IPS-20b (cell line): ENCODE measurements at regions not wholly inside any gene's neighbourhood (a gene's known extent, or its start where the extent isn't known, plus 50 kb on each side); places are given as distances from the start of the nearest gene placed in this dataset.

Experiments
- H3K27ac ChIP-seq: one replicate; pipeline ENCODE4 v1.5.1; 2013; ENCODE audit warnings: low read length
- H3K27me3 ChIP-seq: 2 replicates; pipeline ENCODE4 v1.6.1; 2013; ENCODE audit warnings: mild to moderate bottlenecking, low read length, inconsistent platforms; ENCODE audit not compliant: insufficient read depth
- H3K36me3 ChIP-seq: 2 replicates; pipeline ENCODE4 v1.6.1; 2013; ENCODE audit warnings: low read depth, mild to moderate bottlenecking, inconsistent platforms, low read length, moderate library complexity; ENCODE audit not compliant: insufficient read depth
- H3K4me1 ChIP-seq: 2 replicates; pipeline ENCODE4 v1.6.1; 2013; ENCODE audit warnings: mild to moderate bottlenecking, control low read depth, inconsistent platforms, low read length, moderate library complexity; ENCODE audit not compliant: insufficient read depth
- H3K4me3 ChIP-seq: 2 replicates; pipeline ENCODE4 v1.5.1; 2013; ENCODE audit warnings: mild to moderate bottlenecking, low read length, inconsistent platforms
- H3K9ac ChIP-seq: 2 replicates; pipeline ENCODE4 v1.6.1; 2013; ENCODE audit warnings: low read depth, mild to moderate bottlenecking, inconsistent platforms, low read length, moderate library complexity
- H3K9me3 ChIP-seq: 2 replicates; pipeline ENCODE4 v1.6.1; 2013; ENCODE audit warnings: mild to moderate bottlenecking, low read depth, low read length, inconsistent platforms; ENCODE audit not compliant: insufficient read depth

DNA sequence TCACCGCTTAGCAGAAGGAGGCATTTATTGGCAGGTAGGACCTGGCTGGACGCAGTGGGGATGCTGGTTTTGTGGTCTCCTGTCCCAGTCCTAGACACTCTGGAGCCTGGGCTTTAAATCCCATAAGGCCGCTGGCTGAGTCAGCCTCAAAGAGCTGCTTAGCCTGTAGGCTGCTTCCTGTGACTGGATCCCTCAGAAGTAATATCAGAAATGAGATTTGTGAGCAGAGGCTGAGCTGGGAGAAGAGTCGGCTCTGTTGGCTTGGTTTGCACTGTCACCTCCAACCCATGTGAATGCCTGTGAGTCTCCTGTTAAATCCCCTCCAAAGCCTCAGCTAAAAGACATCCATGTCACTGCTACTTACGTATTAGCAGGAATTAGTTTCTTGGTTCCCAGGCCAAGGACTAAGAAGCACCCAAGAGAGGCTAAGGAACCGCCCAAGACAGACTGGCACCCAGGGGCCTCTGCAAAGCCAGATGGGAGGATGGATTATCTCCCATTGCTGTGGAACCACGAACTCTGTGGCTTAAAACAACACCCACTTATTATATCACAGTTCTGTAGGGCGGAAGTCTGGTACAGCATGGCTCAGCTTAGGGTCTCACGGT is 289.4 kb downstream of the CDC5L start:
- H3K27ac ChIP-seq, result no peak overlapping the region

DNA sequence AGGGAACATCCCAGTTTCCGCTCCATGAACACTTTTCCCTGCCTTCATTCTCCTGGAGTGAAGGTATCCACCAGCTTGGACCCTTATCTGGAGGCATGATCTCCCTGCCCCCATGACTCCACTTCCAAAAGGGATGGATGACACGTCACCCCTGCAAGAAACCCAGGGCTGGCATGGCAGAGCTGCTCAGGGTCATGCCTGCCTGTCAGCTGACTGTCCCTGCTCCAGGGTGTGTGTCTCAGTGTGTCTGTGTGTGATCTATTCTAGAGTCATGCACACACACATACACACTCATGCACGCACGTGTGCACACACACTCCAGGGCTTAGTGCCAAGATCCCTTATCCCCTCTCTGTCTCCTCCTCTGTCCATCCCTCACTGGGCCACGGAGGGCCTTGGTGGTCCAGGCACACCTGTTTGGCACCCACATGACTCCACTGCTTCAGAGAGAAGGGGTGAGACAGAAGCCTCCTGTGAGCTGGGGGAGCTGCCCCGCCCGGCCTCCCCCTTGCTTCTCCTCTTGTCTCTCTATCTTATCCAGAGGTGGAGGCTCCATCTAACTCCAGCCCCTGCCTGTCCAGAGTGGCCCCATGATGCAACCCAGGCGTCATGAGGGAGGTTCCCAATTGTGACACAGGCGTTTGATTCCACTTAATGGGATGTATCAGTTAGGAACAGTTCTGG is 290.9 kb downstream of the CDC5L start:
- no peak overlapping the region for H3K4me3 ChIP-seq
- no peak overlapping the region for H3K27ac ChIP-seq
- no peaks in the 10 kb centered on the region for H3K27me3 ChIP-seq
- no peaks in the 10 kb centered on the region for H3K4me1 ChIP-seq
- H3K36me3 ChIP-seq, result no peaks in the 10 kb centered on the region
- H3K9ac ChIP-seq, result no peak overlapping the region
- no peaks in the 10 kb centered on the region for H3K9me3 ChIP-seq

More for the DNA sequence above, 289.4 kb downstream of the CDC5L start:
- Histone ChIP-seq H3K9ac (no peak overlapping the region), H3K9me3 (no peaks in the 10 kb centered on the region), H3K27me3 (no peaks in the 10 kb centered on the region), H3K4me1 (peaks cover 15% of the 10 kb centered on the region), H3K36me3 (no peaks in the 10 kb centered on the region), H3K4me3 (no peak overlapping the region)

DNA sequence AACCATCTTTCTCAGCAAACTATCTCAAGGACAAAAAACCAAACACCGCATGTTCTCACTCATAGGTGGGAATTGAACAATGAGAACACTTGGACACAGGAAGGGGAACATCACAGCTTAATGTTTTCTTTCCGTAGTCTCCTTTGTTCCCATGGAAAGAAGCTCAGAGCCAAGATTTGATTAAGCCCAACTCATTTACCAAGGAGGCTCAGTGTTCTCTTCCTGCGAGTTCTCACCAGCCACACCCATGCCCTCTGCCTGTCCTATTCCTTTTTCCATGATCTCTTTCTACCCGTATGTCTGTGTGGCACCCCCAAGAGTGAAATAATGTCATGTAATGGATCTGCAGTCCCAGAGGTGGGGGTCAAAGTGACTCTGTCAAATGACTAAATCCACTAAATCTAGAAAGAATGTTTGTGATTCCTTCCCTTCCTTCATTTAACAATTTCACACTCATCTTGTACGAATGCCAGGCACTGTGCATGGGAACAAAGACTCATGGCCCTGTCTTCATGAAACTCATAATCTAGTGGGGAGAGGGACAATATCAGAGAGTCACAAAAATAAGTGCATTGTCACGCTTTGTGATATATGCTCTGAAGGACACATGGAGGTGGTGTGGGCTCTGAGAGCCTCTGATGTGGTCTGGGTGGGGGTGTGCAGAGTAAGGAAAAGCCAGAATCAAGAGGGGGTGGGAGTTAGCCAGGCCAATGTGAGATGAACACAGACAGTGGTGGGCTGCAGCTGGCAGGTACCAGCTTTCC is 292.1 kb downstream of the CDC5L start:
- H3K9ac ChIP-seq, result no peak overlapping the region
- no peaks in the 10 kb centered on the region for H3K36me3 ChIP-seq
- no peak overlapping the region for H3K27ac ChIP-seq
- H3K4me3 ChIP-seq, result no peak overlapping the region
- H3K27me3 ChIP-seq, result no peaks in the 10 kb centered on the region
- H3K4me1 ChIP-seq, result no peaks in the 10 kb centered on the region
- no peaks in the 10 kb centered on the region for H3K9me3 ChIP-seq

DNA sequence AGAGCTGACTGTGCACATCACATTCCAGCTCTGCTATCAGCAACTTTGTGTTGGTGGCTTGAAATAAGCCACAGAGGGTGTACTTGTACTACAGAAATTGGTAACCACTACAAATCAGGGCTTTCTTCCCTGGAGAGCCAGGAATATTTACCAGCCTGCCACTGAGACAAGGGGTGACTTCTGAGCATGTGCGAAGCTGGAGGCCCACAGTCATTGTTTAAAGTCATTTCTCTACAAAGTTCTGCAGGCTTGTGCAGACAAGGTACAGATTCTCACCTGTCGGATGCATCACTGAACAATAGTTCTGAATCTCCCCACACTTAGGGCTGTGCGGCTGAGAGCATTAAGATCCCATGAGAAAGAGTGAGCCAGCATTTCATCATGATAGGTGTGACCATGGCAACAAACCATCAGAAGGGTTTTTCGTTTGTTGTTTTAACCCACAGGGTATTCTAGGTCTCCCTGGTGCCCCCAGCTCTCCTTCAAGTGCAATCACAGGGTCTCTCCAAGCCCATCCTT is 292.8 kb downstream of the CDC5L start:
- no peaks in the 10 kb centered on the region for H3K27me3 ChIP-seq
- no peak overlapping the region for H3K4me3 ChIP-seq
- H3K27ac ChIP-seq, result no peak overlapping the region
- no peaks in the 10 kb centered on the region for H3K9me3 ChIP-seq
- H3K9ac ChIP-seq, result no peak overlapping the region
- no peaks in the 10 kb centered on the region for H3K36me3 ChIP-seq
- no peaks in the 10 kb centered on the region for H3K4me1 ChIP-seq

GRCh38 chr6:44681761-44682160 is 294.3 kb downstream of the CDC5L start:
- no peaks in the 10 kb centered on the region for H3K36me3 ChIP-seq
- H3K9ac ChIP-seq, result no peak overlapping the region
- no peak overlapping the region for H3K4me3 ChIP-seq
- H3K4me1 ChIP-seq, result no peaks in the 10 kb centered on the region
- H3K9me3 ChIP-seq, result no peaks in the 10 kb centered on the region
- H3K27me3 ChIP-seq, result no peaks in the 10 kb centered on the region
- no peak overlapping the region for H3K27ac ChIP-seq

DNA sequence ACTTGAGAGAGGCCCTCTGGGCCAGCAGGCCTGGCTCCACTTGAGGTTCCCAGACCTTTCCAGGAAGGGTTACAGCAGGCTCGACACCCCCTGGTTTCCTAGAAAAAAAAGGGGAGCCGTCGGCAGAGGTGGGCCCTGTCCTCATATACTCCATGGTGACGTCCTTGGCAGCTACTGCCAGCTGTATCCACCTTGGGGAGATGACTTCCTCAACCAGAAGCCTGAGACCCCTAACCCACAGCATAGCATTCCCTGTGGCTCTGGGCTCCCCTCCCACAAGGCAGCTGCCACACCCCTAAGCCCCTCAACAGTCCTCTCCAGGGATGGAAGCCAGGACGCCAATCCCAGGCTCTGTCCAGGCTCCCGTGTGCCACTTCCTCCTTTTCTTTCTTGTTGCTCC is 294.8 kb downstream of the CDC5L start:
- no peaks in the 10 kb centered on the region for H3K27me3 ChIP-seq
- no peak overlapping the region for H3K9ac ChIP-seq
- no peak overlapping the region for H3K4me3 ChIP-seq
- H3K4me1 ChIP-seq, result no peaks in the 10 kb centered on the region
- H3K27ac ChIP-seq, result no peak overlapping the region
- H3K36me3 ChIP-seq, result no peaks in the 10 kb centered on the region
- no peaks in the 10 kb centered on the region for H3K9me3 ChIP-seq

DNA sequence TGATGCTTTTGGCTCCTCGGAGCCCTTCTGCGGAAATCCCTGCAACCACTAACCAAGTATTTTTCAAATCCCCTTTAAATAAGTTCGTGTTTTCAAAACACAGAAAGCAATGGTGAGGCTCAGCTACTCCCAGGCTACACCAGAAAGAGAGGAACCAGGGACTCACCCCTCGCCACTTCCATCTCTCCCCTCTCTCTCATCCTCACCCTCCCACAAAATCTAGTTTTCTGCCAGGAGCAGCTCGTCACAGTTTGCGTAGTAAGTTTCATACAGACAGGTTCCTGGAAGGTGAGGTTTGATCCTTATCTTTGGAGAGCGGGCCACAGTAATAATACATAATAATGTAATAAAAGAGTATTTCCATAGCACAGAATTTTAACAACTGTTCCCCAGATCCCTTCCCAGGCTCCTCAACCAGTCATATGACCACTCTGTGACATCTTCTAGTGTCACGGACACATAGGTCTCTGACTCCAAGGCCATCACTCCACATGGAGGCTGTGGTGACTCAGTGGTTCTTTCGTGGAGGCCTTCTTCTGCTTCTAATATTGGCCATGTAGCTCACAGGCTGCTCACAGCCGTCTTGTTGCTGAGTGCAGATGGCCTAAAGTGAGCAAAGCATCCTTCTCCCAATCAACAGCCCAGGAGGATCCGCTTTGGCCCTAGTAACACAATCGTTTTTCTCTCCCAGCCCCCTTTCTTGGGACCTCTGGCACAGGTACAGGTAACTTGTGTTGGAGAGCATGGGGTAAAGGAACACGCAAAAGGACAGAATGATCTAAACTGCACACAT is 295.7 kb downstream of the CDC5L start:
- 0 out of 2 replicates have a peak, but pooled peaks cover 5% of the 10 kb centered on the region for H3K9me3 ChIP-seq
- no peaks in the 10 kb centered on the region for H3K27me3 ChIP-seq
- H3K4me3 ChIP-seq, result no peak overlapping the region
- no peaks in the 10 kb centered on the region for H3K4me1 ChIP-seq
- no peak overlapping the region for H3K27ac ChIP-seq
- no peak overlapping the region for H3K9ac ChIP-seq
- no peaks in the 10 kb centered on the region for H3K36me3 ChIP-seq

GRCh38 chr6:44685213-44685612 is 297.7 kb downstream of the CDC5L start:
- no peak overlapping the region for H3K27ac ChIP-seq
- no peaks in the 10 kb centered on the region for H3K27me3 ChIP-seq
- H3K4me3 ChIP-seq, result no peak overlapping the region
- no peaks in the 10 kb centered on the region for H3K36me3 ChIP-seq
- H3K9me3 ChIP-seq, result 0 out of 2 replicates have a peak, but pooled peaks cover 5% of the 10 kb centered on the region
- no peak overlapping the region for H3K9ac ChIP-seq
- H3K4me1 ChIP-seq, result no peaks in the 10 kb centered on the region

DNA sequence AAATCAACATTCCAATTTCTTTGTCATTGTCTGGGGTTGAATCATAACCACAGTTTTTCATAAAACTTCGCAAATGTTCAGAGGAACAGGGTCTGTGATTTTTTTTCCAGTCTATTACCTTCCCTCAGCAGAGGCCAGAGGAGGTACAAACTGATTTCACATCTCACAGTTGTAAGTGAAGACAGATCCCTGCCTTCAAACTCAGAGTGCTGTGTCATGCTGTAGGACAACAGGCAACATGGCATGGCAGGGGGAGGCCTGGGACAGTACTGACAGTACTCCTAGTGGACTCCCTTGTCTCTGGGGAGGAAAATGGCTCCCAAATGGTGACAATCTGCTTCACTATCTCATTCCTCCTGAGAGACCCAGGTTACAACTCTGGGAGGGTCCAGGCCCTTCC is 308.6 kb downstream of the CDC5L start:
- H3K9ac ChIP-seq, result no peak overlapping the region
- no peaks in the 10 kb centered on the region for H3K36me3 ChIP-seq
- no peaks in the 10 kb centered on the region for H3K4me1 ChIP-seq
- H3K27me3 ChIP-seq, result no peaks in the 10 kb centered on the region
- no peak overlapping the region for H3K27ac ChIP-seq
- no peaks in the 10 kb centered on the region for H3K9me3 ChIP-seq
- H3K4me3 ChIP-seq, result no peak overlapping the region

GRCh38 chr6:44696686-44697085 is 309.2 kb downstream of the CDC5L start:
- H3K9me3 ChIP-seq, result no peaks in the 10 kb centered on the region
- H3K27ac ChIP-seq, result no peak overlapping the region
- H3K36me3 ChIP-seq, result no peaks in the 10 kb centered on the region
- H3K4me1 ChIP-seq, result no peaks in the 10 kb centered on the region
- H3K4me3 ChIP-seq, result no peak overlapping the region
- H3K9ac ChIP-seq, result no peak overlapping the region
- no peaks in the 10 kb centered on the region for H3K27me3 ChIP-seq

DNA sequence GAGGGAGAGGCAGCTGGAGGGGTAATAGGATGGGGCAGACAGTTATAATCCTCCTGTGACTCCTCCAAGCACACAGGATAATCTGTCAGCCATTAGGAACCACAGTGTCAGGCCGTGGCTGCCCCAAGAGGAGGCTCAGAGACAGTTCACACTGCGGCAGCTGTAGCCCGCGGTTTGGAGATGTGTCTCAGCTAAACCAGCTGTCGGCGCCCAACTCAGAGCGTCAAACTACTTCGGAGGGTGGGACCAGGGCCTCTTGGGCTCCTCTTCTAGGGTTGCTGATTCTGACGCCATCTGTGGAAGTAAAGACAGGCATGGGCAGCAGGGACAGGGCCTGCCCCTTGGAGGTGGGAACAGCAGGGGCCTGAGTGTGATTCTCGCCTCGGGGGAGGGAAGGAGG is 309.8 kb downstream of the CDC5L start:
- Histone ChIP-seq H3K27ac (no peak overlapping the region), H3K27me3 (no peaks in the 10 kb centered on the region), H3K9ac (no peak overlapping the region), H3K4me3 (no peak overlapping the region), H3K36me3 (no peaks in the 10 kb centered on the region), H3K4me1 (peaks cover 6% of the 10 kb centered on the region; the same call in 1 of the 2 replicates), H3K9me3 (no peaks in the 10 kb centered on the region)
